GM18502 (cell line): ENCODE measurements at regions not wholly inside any gene's neighbourhood (a gene's known extent, or its start where the extent isn't known, plus 50 kb on each side); places are given as distances from the start of the nearest gene placed in this dataset.
"Not testable (repeated sequence)": the region's sequence is repeated elsewhere in the genome, so short reads cannot be mapped to it uniquely, and the experiment has no call there.

ENCODE experiments used
- ATAC-seq: cut with Tn5 transposase; IDR thresholded peaks from one replicate; pipeline ENCODE4 v1.9.1; 2021; ENCODE audit warnings: mild to moderate bottlenecking; ENCODE audit not compliant: unreplicated experiment, poor library complexity

GRCh38 chr20:43837856-43838702 lies 76.6 kb upstream of the TOX2 start:
- no peak for ATAC-seq

GRCh38 chr20:43836790-43837189 lies 77.9 kb upstream of the TOX2 start:
- ATAC-seq = no peak

GRCh38 chr20:43835944-43836508 lies 78.6 kb upstream of the TOX2 start:
- ATAC-seq = no peak

GRCh38 chr20:43833511-43834395 lies 80.9 kb upstream of the TOX2 start:
- ATAC-seq = no peak

- ATAC-seq = no peak
Observed at GRCh38 chr20:43832961-43833360, 81.7 kb upstream of the TOX2 start.

GRCh38 chr20:43832096-43832816 lies 82.4 kb upstream of the TOX2 start:
- ATAC-seq = no peak

- no peak for ATAC-seq
Observed at GRCh38 chr20:43831481-43832065, 83.1 kb upstream of the TOX2 start.

- no peak for ATAC-seq
Observed at GRCh38 chr20:43830883-43831282, 83.8 kb upstream of the TOX2 start.

GRCh38 chr20:43829951-43830690 lies 84.5 kb upstream of the TOX2 start:
- no peak for ATAC-seq

- ATAC-seq = no peak
Observed at GRCh38 chr20:43827940-43828562, 86.6 kb upstream of the TOX2 start.

GRCh38 chr20:43826943-43827342 lies 87.7 kb upstream of the TOX2 start:
- ATAC-seq = not testable (repeated sequence)

- no peak for ATAC-seq
Observed at GRCh38 chr20:43825581-43825980, 89.1 kb upstream of the TOX2 start.

GRCh38 chr20:43825051-43825402 lies 89.6 kb upstream of the TOX2 start:
- no peak for ATAC-seq

- no peak for ATAC-seq
Observed at GRCh38 chr20:43824309-43825050, 90.2 kb upstream of the TOX2 start.

GRCh38 chr20:43821795-43822194 lies 92.9 kb upstream of the TOX2 start:
- no peak for ATAC-seq

GRCh38 chr20:43820731-43821330 lies 93.8 kb upstream of the TOX2 start:
- ATAC-seq = no peak

GRCh38 chr20:43812216-43812615 lies 85.4 kb upstream of the GTSF1L start:
- ATAC-seq = no peak
